ENCODE measurements at regions not wholly inside any gene's neighbourhood (a gene's known extent, or its start where the extent isn't known, plus 50 kb on each side); places are given as distances from the start of the nearest gene placed in this dataset.

DNA sequence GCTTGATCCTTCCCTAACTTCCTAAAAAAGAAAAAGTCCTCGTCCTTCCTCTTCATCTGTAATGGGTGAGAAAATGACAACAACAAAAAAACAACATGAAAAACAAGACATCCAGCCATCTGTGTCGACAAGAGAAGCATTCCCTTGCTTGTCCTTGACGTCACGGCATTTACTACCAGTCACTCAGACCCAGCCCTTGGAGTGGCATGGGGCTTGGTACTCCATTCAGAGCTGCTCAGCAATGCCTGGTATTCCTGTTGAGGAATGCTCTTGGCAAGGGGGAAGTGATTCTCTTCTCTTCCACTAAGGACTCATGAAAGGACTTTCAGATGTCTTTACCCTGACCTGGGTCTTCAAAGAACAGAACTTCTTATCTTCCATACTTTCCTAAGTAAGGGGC lies 339.7 kb upstream of the RASGRP1 start (continued):
- TF ChIP-seq, protein P1, sequence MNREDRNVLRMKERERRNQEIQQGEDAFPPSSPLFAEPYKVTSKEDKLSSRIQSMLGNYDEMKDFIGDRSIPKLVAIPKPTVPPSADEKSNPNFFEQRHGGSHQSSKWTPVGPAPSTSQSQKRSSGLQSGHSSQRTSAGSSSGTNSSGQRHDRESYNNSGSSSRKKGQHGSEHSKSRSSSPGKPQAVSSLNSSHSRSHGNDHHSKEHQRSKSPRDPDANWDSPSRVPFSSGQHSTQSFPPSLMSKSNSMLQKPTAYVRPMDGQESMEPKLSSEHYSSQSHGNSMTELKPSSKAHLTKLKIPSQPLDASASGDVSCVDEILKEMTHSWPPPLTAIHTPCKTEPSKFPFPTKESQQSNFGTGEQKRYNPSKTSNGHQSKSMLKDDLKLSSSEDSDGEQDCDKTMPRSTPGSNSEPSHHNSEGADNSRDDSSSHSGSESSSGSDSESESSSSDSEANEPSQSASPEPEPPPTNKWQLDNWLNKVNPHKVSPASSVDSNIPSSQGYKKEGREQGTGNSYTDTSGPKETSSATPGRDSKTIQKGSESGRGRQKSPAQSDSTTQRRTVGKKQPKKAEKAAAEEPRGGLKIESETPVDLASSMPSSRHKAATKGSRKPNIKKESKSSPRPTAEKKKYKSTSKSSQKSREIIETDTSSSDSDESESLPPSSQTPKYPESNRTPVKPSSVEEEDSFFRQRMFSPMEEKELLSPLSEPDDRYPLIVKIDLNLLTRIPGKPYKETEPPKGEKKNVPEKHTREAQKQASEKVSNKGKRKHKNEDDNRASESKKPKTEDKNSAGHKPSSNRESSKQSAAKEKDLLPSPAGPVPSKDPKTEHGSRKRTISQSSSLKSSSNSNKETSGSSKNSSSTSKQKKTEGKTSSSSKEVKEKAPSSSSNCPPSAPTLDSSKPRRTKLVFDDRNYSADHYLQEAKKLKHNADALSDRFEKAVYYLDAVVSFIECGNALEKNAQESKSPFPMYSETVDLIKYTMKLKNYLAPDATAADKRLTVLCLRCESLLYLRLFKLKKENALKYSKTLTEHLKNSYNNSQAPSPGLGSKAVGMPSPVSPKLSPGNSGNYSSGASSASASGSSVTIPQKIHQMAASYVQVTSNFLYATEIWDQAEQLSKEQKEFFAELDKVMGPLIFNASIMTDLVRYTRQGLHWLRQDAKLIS (CRISPR knock-in tag; IDR thresholded peaks at IDR 0.05; ENCODE audit: borderline replicate concordance) = no peak
- no peak for TF ChIP-seq TEAD4 (CRISPR knock-in tag; IDR thresholded peaks at IDR 0.05)
- TF ChIP-seq, protein P2, sequence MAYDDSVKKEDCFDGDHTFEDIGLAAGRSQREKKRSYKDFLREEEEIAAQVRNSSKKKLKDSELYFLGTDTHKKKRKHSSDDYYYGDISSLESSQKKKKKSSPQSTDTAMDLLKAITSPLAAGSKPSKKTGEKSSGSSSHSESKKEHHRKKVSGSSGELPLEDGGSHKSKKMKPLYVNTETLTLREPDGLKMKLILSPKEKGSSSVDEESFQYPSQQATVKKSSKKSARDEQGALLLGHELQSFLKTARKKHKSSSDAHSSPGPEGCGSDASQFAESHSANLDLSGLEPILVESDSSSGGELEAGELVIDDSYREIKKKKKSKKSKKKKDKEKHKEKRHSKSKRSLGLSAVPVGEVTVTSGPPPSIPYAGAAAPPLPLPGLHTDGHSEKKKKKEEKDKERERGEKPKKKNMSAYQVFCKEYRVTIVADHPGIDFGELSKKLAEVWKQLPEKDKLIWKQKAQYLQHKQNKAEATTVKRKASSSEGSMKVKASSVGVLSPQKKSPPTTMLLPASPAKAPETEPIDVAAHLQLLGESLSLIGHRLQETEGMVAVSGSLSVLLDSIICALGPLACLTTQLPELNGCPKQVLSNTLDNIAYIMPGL (CRISPR knock-in tag; IDR thresholded peaks at IDR 0.05) = no peak
- TF ChIP-seq, protein P3, sequence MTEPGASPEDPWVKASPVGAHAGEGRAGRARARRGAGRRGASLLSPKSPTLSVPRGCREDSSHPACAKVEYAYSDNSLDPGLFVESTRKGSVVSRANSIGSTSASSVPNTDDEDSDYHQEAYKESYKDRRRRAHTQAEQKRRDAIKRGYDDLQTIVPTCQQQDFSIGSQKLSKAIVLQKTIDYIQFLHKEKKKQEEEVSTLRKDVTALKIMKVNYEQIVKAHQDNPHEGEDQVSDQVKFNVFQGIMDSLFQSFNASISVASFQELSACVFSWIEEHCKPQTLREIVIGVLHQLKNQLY (CRISPR knock-in tag; IDR thresholded peaks at IDR 0.05) = no peak
- TF ChIP-seq CREM (CRISPR knock-in tag; IDR thresholded peaks at IDR 0.05) = no peak
- no peak for TF ChIP-seq GABPB1 (CRISPR knock-in tag; IDR thresholded peaks at IDR 0.05)
- TF ChIP-seq, protein P4, sequence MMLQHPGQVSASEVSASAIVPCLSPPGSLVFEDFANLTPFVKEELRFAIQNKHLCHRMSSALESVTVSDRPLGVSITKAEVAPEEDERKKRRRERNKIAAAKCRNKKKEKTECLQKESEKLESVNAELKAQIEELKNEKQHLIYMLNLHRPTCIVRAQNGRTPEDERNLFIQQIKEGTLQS (CRISPR knock-in tag; conservative IDR thresholded peaks at IDR 0.05) = no peak
- TF ChIP-seq ZNF396 (CRISPR knock-in tag; IDR thresholded peaks at IDR 0.05; ENCODE audit: borderline replicate concordance) = no peak
- TF ChIP-seq CREB1 (CRISPR knock-in tag; IDR thresholded peaks at IDR 0.05) = no peak
- TF ChIP-seq, protein P5, sequence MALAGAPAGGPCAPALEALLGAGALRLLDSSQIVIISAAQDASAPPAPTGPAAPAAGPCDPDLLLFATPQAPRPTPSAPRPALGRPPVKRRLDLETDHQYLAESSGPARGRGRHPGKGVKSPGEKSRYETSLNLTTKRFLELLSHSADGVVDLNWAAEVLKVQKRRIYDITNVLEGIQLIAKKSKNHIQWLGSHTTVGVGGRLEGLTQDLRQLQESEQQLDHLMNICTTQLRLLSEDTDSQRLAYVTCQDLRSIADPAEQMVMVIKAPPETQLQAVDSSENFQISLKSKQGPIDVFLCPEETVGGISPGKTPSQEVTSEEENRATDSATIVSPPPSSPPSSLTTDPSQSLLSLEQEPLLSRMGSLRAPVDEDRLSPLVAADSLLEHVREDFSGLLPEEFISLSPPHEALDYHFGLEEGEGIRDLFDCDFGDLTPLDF (CRISPR knock-in tag; IDR thresholded peaks at IDR 0.05) = no peak

DNA sequence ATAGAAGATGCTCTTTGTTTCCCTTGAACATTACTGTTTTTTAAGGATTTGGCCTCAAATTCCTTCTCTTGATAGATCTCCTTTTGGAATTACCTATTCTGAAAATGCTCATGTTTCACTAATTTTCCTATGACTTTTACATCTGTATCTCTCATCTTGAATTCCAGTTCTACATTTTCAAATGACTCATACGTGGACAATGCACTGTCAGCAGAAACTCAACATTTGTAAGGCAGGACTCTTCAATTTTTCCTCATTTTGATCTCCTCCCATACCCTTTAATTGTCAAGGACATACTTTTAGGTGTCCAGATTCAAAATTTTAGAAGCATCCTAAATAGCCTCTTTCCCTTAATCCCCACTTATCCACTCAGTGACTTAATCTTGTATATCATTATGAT lies 341.0 kb upstream of the RASGRP1 start:
- H3K27me3 Mint-ChIP-seq (ENCODE audit: low read depth) = no peaks in the 10 kb centered on the region; the same call in 1 of the 2 replicates
- H3K27ac Mint-ChIP-seq = no peak overlapping the region
- POLR2A ChIA-PET = no interaction called here

More for the DNA sequence above, 341.0 kb upstream of the RASGRP1 start:
- Mint-ChIP-seq H3K4me1 (peaks cover 21% of the 10 kb centered on the region), H3K36me3 (peaks cover 2% of the 10 kb centered on the region; the same call in 1 of the 2 replicates), H3K9me3 (peaks cover 14% of the 10 kb centered on the region), H3K4me3 (no peak overlapping the region)
- no peak for TF ChIP-seq ZBTB21 (CRISPR knock-in tag; IDR thresholded peaks at IDR 0.05; ENCODE audit: borderline replicate concordance)
- TF ChIP-seq ZNF671 (CRISPR knock-in tag; IDR thresholded peaks at IDR 0.05) = no peak
- TF ChIP-seq, protein P6, sequence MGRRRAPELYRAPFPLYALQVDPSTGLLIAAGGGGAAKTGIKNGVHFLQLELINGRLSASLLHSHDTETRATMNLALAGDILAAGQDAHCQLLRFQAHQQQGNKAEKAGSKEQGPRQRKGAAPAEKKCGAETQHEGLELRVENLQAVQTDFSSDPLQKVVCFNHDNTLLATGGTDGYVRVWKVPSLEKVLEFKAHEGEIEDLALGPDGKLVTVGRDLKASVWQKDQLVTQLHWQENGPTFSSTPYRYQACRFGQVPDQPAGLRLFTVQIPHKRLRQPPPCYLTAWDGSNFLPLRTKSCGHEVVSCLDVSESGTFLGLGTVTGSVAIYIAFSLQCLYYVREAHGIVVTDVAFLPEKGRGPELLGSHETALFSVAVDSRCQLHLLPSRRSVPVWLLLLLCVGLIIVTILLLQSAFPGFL (CRISPR knock-in tag; IDR thresholded peaks at IDR 0.05; ENCODE audit: borderline replicate concordance) = no peak
- no peak for TF ChIP-seq ELF4 (CRISPR knock-in tag; IDR thresholded peaks at IDR 0.05; ENCODE audit: low read depth)
- TF ChIP-seq, protein P7, sequence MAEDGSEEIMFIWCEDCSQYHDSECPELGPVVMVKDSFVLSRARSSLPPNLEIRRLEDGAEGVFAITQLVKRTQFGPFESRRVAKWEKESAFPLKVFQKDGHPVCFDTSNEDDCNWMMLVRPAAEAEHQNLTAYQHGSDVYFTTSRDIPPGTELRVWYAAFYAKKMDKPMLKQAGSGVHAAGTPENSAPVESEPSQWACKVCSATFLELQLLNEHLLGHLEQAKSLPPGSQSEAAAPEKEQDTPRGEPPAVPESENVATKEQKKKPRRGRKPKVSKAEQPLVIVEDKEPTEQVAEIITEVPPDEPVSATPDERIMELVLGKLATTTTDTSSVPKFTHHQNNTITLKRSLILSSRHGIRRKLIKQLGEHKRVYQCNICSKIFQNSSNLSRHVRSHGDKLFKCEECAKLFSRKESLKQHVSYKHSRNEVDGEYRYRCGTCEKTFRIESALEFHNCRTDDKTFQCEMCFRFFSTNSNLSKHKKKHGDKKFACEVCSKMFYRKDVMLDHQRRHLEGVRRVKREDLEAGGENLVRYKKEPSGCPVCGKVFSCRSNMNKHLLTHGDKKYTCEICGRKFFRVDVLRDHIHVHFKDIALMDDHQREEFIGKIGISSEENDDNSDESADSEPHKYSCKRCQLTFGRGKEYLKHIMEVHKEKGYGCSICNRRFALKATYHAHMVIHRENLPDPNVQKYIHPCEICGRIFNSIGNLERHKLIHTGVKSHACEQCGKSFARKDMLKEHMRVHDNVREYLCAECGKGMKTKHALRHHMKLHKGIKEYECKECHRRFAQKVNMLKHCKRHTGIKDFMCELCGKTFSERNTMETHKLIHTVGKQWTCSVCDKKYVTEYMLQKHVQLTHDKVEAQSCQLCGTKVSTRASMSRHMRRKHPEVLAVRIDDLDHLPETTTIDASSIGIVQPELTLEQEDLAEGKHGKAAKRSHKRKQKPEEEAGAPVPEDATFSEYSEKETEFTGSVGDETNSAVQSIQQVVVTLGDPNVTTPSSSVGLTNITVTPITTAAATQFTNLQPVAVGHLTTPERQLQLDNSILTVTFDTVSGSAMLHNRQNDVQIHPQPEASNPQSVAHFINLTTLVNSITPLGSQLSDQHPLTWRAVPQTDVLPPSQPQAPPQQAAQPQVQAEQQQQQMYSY (CRISPR knock-in tag; IDR thresholded peaks at IDR 0.05) = no peak
- no peak for TF ChIP-seq RELA (CRISPR knock-in tag; IDR thresholded peaks at IDR 0.05; ENCODE audit: borderline replicate concordance)
- TF ChIP-seq ZNF232 (CRISPR knock-in tag; IDR thresholded peaks at IDR 0.05) = no peak
- no peak for TF ChIP-seq SMAD3 (CRISPR knock-in tag; IDR thresholded peaks at IDR 0.05; ENCODE audit: borderline replicate concordance)
- TF ChIP-seq NR2C2 (CRISPR knock-in tag; IDR thresholded peaks at IDR 0.05) = no peak
- no peak for TF ChIP-seq FOXJ3 (CRISPR knock-in tag; IDR thresholded peaks at IDR 0.05; ENCODE audit: borderline replicate concordance)
- TF ChIP-seq ZNF396 (CRISPR knock-in tag; IDR thresholded peaks at IDR 0.05; ENCODE audit: borderline replicate concordance) = no peak
- TF ChIP-seq, protein P8, sequence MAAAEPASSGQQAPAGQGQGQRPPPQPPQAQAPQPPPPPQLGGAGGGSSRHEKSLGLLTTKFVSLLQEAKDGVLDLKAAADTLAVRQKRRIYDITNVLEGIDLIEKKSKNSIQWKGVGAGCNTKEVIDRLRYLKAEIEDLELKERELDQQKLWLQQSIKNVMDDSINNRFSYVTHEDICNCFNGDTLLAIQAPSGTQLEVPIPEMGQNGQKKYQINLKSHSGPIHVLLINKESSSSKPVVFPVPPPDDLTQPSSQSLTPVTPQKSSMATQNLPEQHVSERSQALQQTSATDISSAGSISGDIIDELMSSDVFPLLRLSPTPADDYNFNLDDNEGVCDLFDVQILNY (CRISPR knock-in tag; IDR thresholded peaks at IDR 0.05) = no peak
- TF ChIP-seq SP1 (CRISPR knock-in tag; conservative IDR thresholded peaks at IDR 0.05) = no peak
- no peak for TF ChIP-seq HMGA2 (CRISPR knock-in tag; IDR thresholded peaks at IDR 0.05)
- ATAC-seq = no peak
- CTCF ChIA-PET = no interaction called here
- no peak for DNase-seq (ENCODE audit: low spot score)
